ENCODE measurements at regions not wholly inside any gene's neighbourhood (a gene's known extent, or its start where the extent isn't known, plus 50 kb on each side); places are given as distances from the start of the nearest gene placed in this dataset.

DNA sequence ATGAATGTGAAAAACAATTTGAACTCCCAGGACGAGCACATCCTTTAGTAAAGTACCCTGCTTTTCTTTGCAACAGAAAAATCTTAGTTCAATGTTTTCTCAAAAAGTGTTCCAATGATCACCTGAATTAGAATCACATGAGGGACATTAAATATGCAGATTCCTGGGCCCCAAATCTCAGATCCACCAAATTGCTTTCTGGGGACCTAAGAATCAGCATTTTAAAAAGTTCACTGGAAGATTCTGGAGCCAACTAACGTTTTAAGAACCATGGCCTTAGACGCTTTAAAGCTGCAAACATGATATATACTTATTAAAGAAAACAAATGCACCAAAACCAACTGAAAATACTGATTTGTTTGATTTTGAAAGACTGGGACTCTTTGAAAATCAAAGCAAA is 143.4 kb upstream of the TMEM168 start:
- TF ChIP-seq, protein P1, sequence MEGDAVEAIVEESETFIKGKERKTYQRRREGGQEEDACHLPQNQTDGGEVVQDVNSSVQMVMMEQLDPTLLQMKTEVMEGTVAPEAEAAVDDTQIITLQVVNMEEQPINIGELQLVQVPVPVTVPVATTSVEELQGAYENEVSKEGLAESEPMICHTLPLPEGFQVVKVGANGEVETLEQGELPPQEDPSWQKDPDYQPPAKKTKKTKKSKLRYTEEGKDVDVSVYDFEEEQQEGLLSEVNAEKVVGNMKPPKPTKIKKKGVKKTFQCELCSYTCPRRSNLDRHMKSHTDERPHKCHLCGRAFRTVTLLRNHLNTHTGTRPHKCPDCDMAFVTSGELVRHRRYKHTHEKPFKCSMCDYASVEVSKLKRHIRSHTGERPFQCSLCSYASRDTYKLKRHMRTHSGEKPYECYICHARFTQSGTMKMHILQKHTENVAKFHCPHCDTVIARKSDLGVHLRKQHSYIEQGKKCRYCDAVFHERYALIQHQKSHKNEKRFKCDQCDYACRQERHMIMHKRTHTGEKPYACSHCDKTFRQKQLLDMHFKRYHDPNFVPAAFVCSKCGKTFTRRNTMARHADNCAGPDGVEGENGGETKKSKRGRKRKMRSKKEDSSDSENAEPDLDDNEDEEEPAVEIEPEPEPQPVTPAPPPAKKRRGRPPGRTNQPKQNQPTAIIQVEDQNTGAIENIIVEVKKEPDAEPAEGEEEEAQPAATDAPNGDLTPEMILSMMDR (IDR thresholded peaks at IDR 0.05): no peak
- TF ChIP-seq POLR2A (IDR thresholded peaks at IDR 0.05): no peak
